22Rv1 (cell line): ENCODE measurements at regions not wholly inside any gene's neighbourhood (a gene's known extent, or its start where the extent isn't known, plus 50 kb on each side); places are given as distances from the start of the nearest gene placed in this dataset.

Source experiments
- ZFX ChIP-seq: fragments of 450-650 bp; IDR thresholded peaks from 2 replicates; pipeline ENCODE4 v1.6.1; 2017; ENCODE audit warnings: antibody characterized with exemption, borderline replicate concordance
- TF ChIP-seq, protein P1 (sequence below): fragments of 450-650 bp; IDR thresholded peaks from 2 replicates; pipeline ENCODE4 v1.5.1; 2017; ENCODE audit warnings: mild to moderate bottlenecking

DNA sequence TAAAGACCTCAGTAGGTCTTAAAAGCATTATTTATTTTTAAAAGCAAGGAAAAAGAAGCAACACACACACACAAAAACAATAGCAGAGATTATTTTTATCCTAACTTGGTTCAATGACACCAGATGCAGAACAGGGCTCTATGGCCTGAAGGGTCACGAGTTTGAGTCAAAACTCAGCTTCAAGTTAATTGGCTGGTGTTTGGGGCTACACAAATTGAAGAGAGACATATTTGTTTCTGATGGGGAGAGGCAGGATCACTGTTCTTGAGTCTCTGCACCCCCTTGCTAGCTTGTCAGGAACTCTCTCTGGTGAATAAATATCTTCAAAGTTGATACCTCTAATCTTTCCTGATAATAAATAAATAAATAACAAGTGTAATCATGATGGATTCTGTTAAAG lies 466.1 kb downstream of the PRKD1 start:
- TF ChIP-seq, protein P1, sequence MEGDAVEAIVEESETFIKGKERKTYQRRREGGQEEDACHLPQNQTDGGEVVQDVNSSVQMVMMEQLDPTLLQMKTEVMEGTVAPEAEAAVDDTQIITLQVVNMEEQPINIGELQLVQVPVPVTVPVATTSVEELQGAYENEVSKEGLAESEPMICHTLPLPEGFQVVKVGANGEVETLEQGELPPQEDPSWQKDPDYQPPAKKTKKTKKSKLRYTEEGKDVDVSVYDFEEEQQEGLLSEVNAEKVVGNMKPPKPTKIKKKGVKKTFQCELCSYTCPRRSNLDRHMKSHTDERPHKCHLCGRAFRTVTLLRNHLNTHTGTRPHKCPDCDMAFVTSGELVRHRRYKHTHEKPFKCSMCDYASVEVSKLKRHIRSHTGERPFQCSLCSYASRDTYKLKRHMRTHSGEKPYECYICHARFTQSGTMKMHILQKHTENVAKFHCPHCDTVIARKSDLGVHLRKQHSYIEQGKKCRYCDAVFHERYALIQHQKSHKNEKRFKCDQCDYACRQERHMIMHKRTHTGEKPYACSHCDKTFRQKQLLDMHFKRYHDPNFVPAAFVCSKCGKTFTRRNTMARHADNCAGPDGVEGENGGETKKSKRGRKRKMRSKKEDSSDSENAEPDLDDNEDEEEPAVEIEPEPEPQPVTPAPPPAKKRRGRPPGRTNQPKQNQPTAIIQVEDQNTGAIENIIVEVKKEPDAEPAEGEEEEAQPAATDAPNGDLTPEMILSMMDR = no peak
- TF ChIP-seq ZFX = no peak
